Amniotic stem cell (primary cell): ENCODE measurements at regions not wholly inside any gene's neighbourhood (a gene's known extent, or its start where the extent isn't known, plus 50 kb on each side); places are given as distances from the start of the nearest gene placed in this dataset.

Experiments used
- DNase-seq: peaks from one replicate; lab custom pipeline; 2025; lab: John Stamatoyannopoulos, UW

- DNase-seq, result no peak
Observed at GRCh38 chr11:8740129-8740528, 57.5 kb downstream of the RPL27A start.

DNA sequence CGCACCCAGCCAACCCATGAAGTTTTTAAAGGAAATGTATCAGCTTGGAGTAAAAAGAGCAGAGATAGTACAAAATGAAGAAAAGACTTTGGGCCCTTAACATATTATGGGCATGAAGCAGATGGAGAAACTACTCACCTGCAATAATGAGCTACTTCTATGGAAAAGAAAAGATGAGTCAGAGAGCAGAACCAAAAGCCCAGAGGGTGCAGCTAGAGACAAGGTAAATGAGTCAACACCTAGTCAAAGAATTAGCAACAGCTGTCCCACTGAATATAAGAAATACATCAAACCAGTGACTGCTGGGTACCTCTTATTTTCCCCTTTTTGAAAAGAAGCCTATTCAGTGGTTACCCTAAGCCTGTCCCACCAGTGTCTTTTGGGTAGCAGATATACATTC is 61.8 kb downstream of the RPL27A start:
- no peak for DNase-seq

GRCh38 chr11:8745431-8746253 is 63.0 kb downstream of the RPL27A start:
- no peak for DNase-seq

GRCh38 chr11:8746331-8746974 is 63.9 kb downstream of the RPL27A start:
- no peak for DNase-seq

DNA sequence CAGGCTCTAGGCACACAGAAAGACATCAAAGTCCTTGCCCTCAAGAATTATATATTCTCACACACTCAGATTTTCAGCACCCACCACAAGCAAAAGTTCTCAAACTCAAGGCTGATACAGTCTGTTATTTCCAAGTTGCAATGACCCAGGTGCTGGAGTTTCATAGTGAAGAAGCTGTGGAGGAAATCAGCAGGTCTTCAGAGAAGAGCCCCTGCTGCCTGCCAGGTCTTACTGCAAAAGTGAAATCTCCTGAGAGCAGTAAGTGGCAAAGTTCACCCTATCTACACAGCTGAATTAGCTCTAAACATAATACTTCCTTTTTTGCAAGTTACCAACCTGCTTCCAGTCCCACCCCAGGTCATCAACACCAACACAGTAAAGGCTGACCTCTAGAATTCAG is 64.6 kb downstream of the RPL27A start:
- no peak for DNase-seq

- no peak for DNase-seq
Observed at GRCh38 chr11:8748317-8748716, 65.7 kb downstream of the RPL27A start.

GRCh38 chr11:8749202-8749601 is 66.6 kb downstream of the RPL27A start:
- no peak for DNase-seq

DNA sequence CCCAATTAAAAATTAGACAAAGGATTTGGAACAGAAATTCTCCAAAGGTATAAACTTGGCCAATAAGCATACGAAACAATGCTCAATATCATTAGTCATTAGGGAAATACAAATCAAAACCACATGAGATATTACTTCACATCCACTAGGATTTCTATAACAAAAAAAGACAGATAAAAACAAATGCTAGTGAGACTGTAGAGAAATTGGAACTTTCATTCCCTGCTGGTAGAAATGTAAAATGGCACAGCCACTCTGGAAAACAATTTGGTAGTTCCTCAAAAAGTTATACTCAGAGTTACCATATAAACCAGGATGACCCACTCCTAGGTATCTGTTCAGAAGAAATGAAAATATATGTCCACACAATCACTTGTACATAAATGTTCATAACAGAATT is 71.6 kb downstream of the RPL27A start:
- no peak for DNase-seq

DNA sequence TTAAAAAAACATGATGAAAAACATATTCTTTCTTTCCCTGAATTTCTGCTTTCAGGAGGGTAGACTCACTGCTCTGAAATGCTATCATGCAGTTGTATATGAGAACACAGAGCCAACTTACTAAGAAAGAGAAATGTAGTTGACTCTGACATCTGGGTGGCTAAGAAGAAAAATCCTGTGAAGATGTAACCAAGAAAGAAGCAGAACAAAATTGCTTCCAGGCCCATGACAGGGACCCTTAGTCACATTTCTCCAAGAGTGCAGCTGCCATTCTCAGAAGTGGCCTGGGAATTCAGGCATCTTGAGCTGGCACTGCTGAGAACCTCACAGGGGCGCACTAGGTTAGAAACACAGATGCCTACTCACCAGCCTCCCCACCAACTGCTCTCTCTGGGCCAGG is 73.6 kb downstream of the RPL27A start:
- DNase-seq, result no peak

GRCh38 chr11:8757047-8757446 is 74.5 kb downstream of the RPL27A start:
- no peak for DNase-seq

- DNase-seq, result no peak
Observed at GRCh38 chr11:8757533-8757932, 74.9 kb downstream of the RPL27A start.

- DNase-seq, result no peak
Observed at GRCh38 chr11:8758619-8759169, 76.1 kb downstream of the RPL27A start.

GRCh38 chr11:8759634-8760033 is 77.0 kb downstream of the RPL27A start:
- no peak for DNase-seq

DNA sequence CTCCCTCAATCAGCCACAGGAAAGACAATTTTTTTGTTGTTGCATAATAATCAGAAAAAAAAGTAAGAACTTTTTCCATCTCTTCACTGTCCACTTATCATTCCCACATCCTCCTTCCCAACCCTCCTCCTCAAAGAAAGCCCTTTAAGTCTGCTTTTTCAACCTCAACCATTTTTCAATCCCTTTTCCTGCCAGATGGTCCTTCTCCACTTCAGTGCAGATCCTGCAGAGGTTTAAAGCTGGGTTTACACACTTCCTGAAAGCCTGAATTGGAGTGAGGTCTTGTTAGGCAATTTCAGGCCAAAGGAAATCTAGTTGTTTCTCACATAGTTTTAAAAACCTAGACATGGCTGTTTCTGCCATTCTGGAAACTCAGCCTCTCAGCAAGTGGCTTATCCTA is 78.3 kb downstream of the RPL27A start:
- no peak for DNase-seq

GRCh38 chr11:8763070-8763685 is 80.6 kb downstream of the RPL27A start:
- no peak for DNase-seq

DNA sequence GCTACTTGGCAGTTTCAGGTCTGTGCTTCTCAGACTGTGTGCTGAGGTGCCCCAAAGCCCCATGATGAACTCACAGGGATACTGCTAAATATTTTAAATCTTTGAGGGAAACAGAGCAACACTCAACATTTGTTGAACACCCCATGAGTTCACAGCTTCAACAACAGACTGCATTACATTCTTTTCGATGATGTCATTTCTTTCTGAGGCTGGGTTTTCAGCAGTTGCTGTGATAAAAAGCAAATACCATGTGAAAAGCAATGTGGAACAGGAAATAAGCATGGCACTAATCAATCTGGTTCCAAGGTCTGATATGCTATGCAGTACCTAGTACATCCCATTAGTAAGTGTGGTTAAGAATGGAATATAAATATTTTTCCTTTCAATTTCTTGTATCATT is 82.7 kb downstream of the RPL27A start:
- DNase-seq, result no peak

DNA sequence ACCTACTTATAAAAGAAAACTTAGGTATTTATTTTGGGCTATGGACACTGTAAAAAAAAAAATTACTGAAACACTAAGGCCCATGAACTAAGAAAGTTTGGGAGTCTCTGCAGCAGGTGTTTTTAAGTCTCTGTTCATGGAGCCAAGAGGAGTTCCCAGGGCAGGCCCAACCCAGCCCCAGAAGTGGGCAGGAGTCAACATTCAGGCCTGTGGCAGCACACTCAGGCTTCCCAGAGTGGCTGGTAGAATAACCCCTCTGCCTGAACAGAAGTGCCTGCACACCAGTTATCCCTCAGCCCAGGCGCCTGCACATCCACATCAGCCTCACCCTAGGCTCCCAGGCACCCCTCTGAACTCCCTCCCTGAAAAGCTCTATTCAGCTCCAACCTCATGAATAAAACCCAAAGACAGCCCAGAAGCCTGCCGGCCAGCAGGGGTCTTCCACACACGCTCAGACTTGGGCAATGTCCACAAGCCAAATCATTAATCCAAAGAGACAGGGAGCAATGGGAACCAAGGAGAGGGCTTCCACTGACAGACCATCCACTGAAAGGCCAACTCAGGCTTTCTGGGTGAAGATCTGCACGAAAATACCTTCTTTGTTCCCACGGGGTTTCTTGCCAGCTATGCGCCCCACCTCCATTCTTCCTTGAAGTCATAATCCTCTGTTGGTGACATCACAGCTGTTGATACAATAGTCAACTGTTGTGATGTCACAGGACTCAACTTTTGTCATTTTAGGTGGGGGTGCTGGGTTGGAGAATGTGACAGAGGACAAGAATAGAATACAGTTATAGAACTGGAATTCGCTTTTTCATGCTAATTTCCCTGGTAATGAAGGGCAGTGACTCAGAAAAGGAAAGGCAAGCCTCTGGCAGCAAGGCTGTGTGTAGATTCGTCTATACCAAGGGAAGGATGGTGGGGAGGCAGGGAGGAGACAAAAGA is 83.7 kb downstream of the RPL27A start:
- no peak for DNase-seq

- DNase-seq, result no peak
Observed at GRCh38 chr11:8766988-8767374, 84.4 kb downstream of the RPL27A start.

DNA sequence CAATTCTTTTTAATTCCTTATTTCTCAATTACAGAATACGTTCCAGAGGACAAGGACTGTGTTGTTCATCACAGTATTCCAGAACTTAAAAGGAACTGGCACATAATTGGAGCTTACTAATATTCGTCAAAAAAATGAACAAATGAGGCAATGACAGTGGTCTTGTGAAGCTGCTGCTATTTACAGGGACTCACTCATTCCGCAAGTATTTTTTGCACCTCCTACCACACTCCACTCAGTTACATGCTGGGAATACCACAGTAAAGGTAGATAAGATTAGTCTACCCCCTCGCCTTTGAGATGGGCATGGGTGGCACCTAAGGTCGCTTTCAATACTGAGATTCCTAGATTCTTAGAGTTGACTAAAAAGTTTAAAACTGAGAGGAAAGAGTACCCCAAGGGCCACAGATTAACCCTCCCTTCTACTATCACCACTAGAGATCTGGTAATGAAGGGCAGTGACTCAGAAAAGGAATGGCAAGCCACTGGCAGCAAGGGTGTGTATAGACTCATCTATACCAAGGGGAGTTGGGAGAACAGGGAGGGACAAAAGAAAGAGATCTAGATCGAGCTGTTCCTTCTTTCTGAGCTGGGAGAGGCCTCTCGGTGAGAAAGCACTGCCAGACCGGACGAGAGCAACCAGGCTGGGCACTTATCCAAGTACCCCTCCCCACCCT is 85.0 kb downstream of the RPL27A start:
- no peak for DNase-seq

DNA sequence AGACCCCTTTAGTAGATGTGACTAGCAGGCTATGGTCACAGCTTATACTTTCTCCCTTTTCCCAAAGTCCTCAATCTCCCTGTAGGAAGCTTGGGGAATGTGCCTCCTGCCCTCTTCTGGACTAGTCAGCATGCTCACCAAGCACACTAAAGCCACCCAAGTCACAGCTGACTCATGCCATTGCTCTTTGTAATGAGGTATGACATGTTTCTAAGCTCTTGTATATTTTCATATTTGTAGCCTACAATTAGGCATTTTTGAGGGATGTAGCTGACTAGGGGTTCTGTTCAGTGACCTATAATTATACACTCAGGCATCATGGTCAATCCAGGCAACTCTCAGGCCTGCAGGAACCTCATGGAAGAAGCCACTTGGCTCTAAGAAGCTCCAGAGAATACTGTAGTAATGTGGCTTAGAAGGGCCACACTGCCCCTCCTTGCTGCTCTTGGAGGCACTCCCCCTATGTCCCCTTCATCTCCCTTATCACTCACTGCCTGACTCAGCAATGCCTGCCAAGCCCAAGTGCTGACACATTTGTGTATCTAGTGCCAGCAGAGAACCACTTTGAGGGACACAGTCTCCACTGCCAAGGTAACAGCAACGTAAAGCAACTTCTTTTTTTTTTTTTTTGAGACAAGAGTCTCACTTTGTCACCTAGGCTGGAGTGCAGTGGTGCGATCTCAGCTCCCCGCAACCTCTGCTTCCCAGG is 86.2 kb downstream of the RPL27A start:
- DNase-seq, result peak; percentile 78
